ENCODE measurements at regions not wholly inside any gene's neighbourhood (a gene's known extent, or its start where the extent isn't known, plus 50 kb on each side); places are given as distances from the start of the nearest gene placed in this dataset.
"Not testable (repeated sequence)": the region's sequence is repeated elsewhere in the genome, so short reads cannot be mapped to it uniquely, and the experiment has no call there.

GRCh38 chr21:17295997-17296396, 216.8 kb upstream of the CXADR start:
- WGBS: 60% methylated on average over 2 of the region's 5 CpGs
- no peaks in the 10 kb centered on the region for H3K36me3 ChIP-seq
- no peak overlapping the region for H3K27ac ChIP-seq

GRCh38 chr21:17299576-17299975, 213.3 kb upstream of the CXADR start:
- not testable (repeated sequence) for H3K36me3 ChIP-seq

More at GRCh38 chr21:17295997-17296396, 216.8 kb upstream of the CXADR start:
- Histone ChIP-seq H3K4me1 (no peaks in the 10 kb centered on the region), H3K9me3 (peaks cover 9% of the 10 kb centered on the region), H3K27me3 (no peaks in the 10 kb centered on the region), H3K4me3 (no peak overlapping the region)
- TF ChIP-seq CTCF (IDR thresholded peaks at IDR 0.05) (no peak), POLR2A (IDR thresholded peaks at IDR 0.05) (no peak), POLR2AphosphoS5 (IDR thresholded peaks at IDR 0.05) (no peak), EP300 (IDR thresholded peaks at IDR 0.05) (no peak)
- no peak for DNase-seq (ENCODE audit: low spot score in 2 of 2)

GRCh38 chr21:17327715-17328114, 185.1 kb upstream of the CXADR start:
- H3K36me3 ChIP-seq; H3K4me1 ChIP-seq; DNase-seq (ENCODE audit: low spot score in 2 of 2); H3K27ac ChIP-seq; H3K9me3 ChIP-seq; H3K4me3 ChIP-seq; H3K27me3 ChIP-seq: not testable (repeated sequence)
- WGBS: 100% methylated on average over 1 of the region's 9 CpGs

More at GRCh38 chr21:17299576-17299975, 213.3 kb upstream of the CXADR start:
- not testable (repeated sequence) for H3K4me3 ChIP-seq; DNase-seq (ENCODE audit: low spot score in 2 of 2); H3K4me1 ChIP-seq; H3K27ac ChIP-seq; H3K27me3 ChIP-seq; H3K9me3 ChIP-seq
- WGBS: 78% methylated on average over 1 of the region's 1 CpG

GRCh38 chr21:17334484-17334883, 178.4 kb upstream of the CXADR start:
- Histone ChIP-seq H3K36me3 (no peaks in the 10 kb centered on the region), H3K4me1 (no peaks in the 10 kb centered on the region), H3K4me3 (no peak overlapping the region), H3K27ac (no peak overlapping the region), H3K27me3 (no peaks in the 10 kb centered on the region), H3K9me3 (no peaks in the 10 kb centered on the region)
- WGBS: 32% methylated on average over 3 of the region's 3 CpGs
- TF ChIP-seq EP300 (IDR thresholded peaks at IDR 0.05): no peak
- no peak for TF ChIP-seq POLR2AphosphoS5 (IDR thresholded peaks at IDR 0.05)
- TF ChIP-seq CTCF (IDR thresholded peaks at IDR 0.05): no peak
- no peak for TF ChIP-seq POLR2A (IDR thresholded peaks at IDR 0.05)
- no peak for DNase-seq (ENCODE audit: low spot score in 2 of 2)

- Histone ChIP-seq H3K4me3 (no peak overlapping the region), H3K27ac (no peak overlapping the region), H3K27me3 (no peaks in the 10 kb centered on the region), H3K4me1 (no peaks in the 10 kb centered on the region), H3K9me3 (peaks cover 5% of the 10 kb centered on the region), H3K36me3 (no peaks in the 10 kb centered on the region)
- WGBS: 78% methylated on average over 3 of the region's 3 CpGs
- DNase-seq (ENCODE audit: low spot score in 2 of 2): no peak
- TF ChIP-seq EP300 (IDR thresholded peaks at IDR 0.05): no peak
- TF ChIP-seq POLR2AphosphoS5 (IDR thresholded peaks at IDR 0.05): no peak
- TF ChIP-seq CTCF (IDR thresholded peaks at IDR 0.05): no peak
- no peak for TF ChIP-seq POLR2A (IDR thresholded peaks at IDR 0.05)
These were observed 172.8 kb upstream of the CXADR start for GRCh38 chr21:17340081-17340480.

- WGBS: 29% methylated on average over 2 of the region's 2 CpGs
- no peak for TF ChIP-seq POLR2AphosphoS5 (IDR thresholded peaks at IDR 0.05)
- no peak for TF ChIP-seq EP300 (IDR thresholded peaks at IDR 0.05)
- TF ChIP-seq POLR2A (IDR thresholded peaks at IDR 0.05): no peak
- TF ChIP-seq CTCF (IDR thresholded peaks at IDR 0.05): no peak
These were observed 169.8 kb upstream of the CXADR start for GRCh38 chr21:17343055-17343454.

More at GRCh38 chr21:17343055-17343454, 169.8 kb upstream of the CXADR start:
- no peaks in the 10 kb centered on the region for H3K36me3 ChIP-seq
- H3K9me3 ChIP-seq: peaks cover 5% of the 10 kb centered on the region
- H3K27ac ChIP-seq: no peak overlapping the region
- no peak for DNase-seq (ENCODE audit: low spot score in 2 of 2)
- H3K27me3 ChIP-seq: no peaks in the 10 kb centered on the region
- H3K4me3 ChIP-seq: no peak overlapping the region
- no peaks in the 10 kb centered on the region for H3K4me1 ChIP-seq

All from suprapubic skin (tissue), 4 donors.